WTC11 (cell line): ENCODE measurements at regions not wholly inside any gene's neighbourhood (a gene's known extent, or its start where the extent isn't known, plus 50 kb on each side); places are given as distances from the start of the nearest gene placed in this dataset.

ENCODE experiments used
- ATAC-seq: fragments of 200-7000 bp; cut with Tn5 transposase; 2 replicates; pipeline ENCODE4 v1.10.0; 2021; ENCODE audit warnings: mild to moderate bottlenecking, moderate library complexity
- CTCF ChIA-PET: fragments of 300-600 bp; sonication (Branson Sonifier 250); formaldehyde crosslinking; loops from one replicate; lab custom pipeline; 2021; ENCODE audit warnings: antibody characterized with exemption; lab: Charles Lee
- POLR2A ChIA-PET: fragments of 350-600 bp; sonication (Branson Sonifier 250); formaldehyde crosslinking; loops from one replicate; lab custom pipeline; 2021; ENCODE audit warnings: antibody characterized with exemption; lab: Charles Lee
- DNase-seq: peaks from one replicate; pipeline ENCODE4 v3.0.0; 2021; ENCODE audit warnings: low spot score
- H3K27ac Mint-ChIP-seq: 2 replicates; pipeline ENCODE4 v1.8.0; 2021; ENCODE audit warnings: mixed read lengths
- H3K27me3 Mint-ChIP-seq: 2 replicates; pipeline ENCODE4 v1.8.0; 2021; ENCODE audit warnings: low read depth, mild to moderate bottlenecking, moderate library complexity, mixed read lengths
- H3K36me3 Mint-ChIP-seq: 2 replicates; pipeline ENCODE4 v1.8.0; 2021; ENCODE audit warnings: mixed read lengths
- H3K4me1 Mint-ChIP-seq: 2 replicates; pipeline ENCODE4 v1.8.0; 2022; ENCODE audit warnings: mixed read lengths
- H3K4me3 Mint-ChIP-seq: 2 replicates; pipeline ENCODE4 v1.8.0; 2021; ENCODE audit warnings: mild to moderate bottlenecking, moderate library complexity, mixed read lengths
- H3K9me3 Mint-ChIP-seq: 2 replicates; pipeline ENCODE4 v1.8.0; 2021; ENCODE audit warnings: mixed read lengths
- CBFB ChIP-seq: sonication (generic); formaldehyde crosslinking; IDR thresholded peaks from 2 replicates; pipeline ENCODE4 v1.8.1; 2022; ENCODE audit warnings: mild to moderate bottlenecking, low read depth, missing genetic modification reagents
- CREB1 ChIP-seq: sonication (generic); formaldehyde crosslinking; IDR thresholded peaks from 2 replicates; pipeline ENCODE4 v1.8.0; 2023; ENCODE audit warnings: mild to moderate bottlenecking, missing genetic modification reagents
- CREM ChIP-seq: sonication (generic); formaldehyde crosslinking; IDR thresholded peaks from 2 replicates; pipeline ENCODE4 v1.8.1; 2022; ENCODE audit warnings: mild to moderate bottlenecking, missing genetic modification reagents, moderate library complexity
- ELF4 ChIP-seq: sonication (generic); formaldehyde crosslinking; IDR thresholded peaks from 2 replicates; pipeline ENCODE4 v1.8.1; 2022; ENCODE audit warnings: low read depth, mild to moderate bottlenecking, moderate library complexity, missing genetic modification reagents
- ERG ChIP-seq: fragments of 250-450 bp; sonication (Bioruptor Pico); IDR thresholded peaks from 2 replicates; pipeline ENCODE4 v1.8.0; 2021; ENCODE audit warnings: mild to moderate bottlenecking
- ESRRA ChIP-seq: sonication (generic); formaldehyde crosslinking; IDR thresholded peaks from 2 replicates; pipeline ENCODE4 v1.8.1; 2022; ENCODE audit warnings: mild to moderate bottlenecking, missing genetic modification reagents, borderline replicate concordance
- FOXK1 ChIP-seq: sonication (generic); formaldehyde crosslinking; IDR thresholded peaks from 2 replicates; pipeline ENCODE4 v1.8.0; 2022; ENCODE audit warnings: mild to moderate bottlenecking, moderate library complexity, missing genetic modification reagents
- GRHL2 ChIP-seq: fragments of 250-450 bp; sonication (Bioruptor Pico); IDR thresholded peaks from 2 replicates; pipeline ENCODE4 v1.8.0; 2022; ENCODE audit warnings: mild to moderate bottlenecking, moderate library complexity; ENCODE audit not compliant: insufficient replicate concordance, severe bottlenecking
- MXD4 ChIP-seq: fragments of 250-450 bp; sonication (Bioruptor Pico); IDR thresholded peaks from 2 replicates; pipeline ENCODE4 v1.8.0; 2021; ENCODE audit warnings: mild to moderate bottlenecking, moderate library complexity, borderline replicate concordance
- NFYB ChIP-seq: sonication (generic); formaldehyde crosslinking; conservative IDR thresholded peaks from 2 replicates; pipeline ENCODE4 v1.8.0; 2022; ENCODE audit warnings: low read depth, missing genetic modification reagents
- RORB ChIP-seq: fragments of 250-450 bp; sonication (Bioruptor Pico); IDR thresholded peaks from 2 replicates; pipeline ENCODE4 v1.9.0; 2021; ENCODE audit warnings: mild to moderate bottlenecking
- SOX15 ChIP-seq: fragments of 250-450 bp; sonication (Bioruptor Pico); IDR thresholded peaks from 2 replicates; pipeline ENCODE4 v1.9.0; 2021; ENCODE audit warnings: mild to moderate bottlenecking
- SP1 ChIP-seq: sonication (generic); formaldehyde crosslinking; conservative IDR thresholded peaks from 2 replicates; pipeline ENCODE4 v1.8.1; 2022; ENCODE audit warnings: missing genetic modification reagents
- TCF7 ChIP-seq: sonication (generic); formaldehyde crosslinking; IDR thresholded peaks from 2 replicates; pipeline ENCODE4 v1.8.0; 2022; ENCODE audit warnings: mild to moderate bottlenecking, low read depth, missing genetic modification reagents, moderate library complexity
- USF1 ChIP-seq: sonication (generic); formaldehyde crosslinking; IDR thresholded peaks from 2 replicates; pipeline ENCODE4 v1.8.0; 2022; ENCODE audit warnings: mild to moderate bottlenecking, missing genetic modification reagents
- ZBTB43 ChIP-seq: sonication (generic); formaldehyde crosslinking; IDR thresholded peaks from 2 replicates; pipeline ENCODE4 v1.8.1; 2023; ENCODE audit warnings: mild to moderate bottlenecking, missing genetic modification reagents
- ZMAT4 ChIP-seq: fragments of 250-450 bp; sonication (Bioruptor Pico); IDR thresholded peaks from 2 replicates; pipeline ENCODE4 v1.9.0; 2021; ENCODE audit warnings: mild to moderate bottlenecking
- ZNF219 ChIP-seq: sonication (generic); formaldehyde crosslinking; IDR thresholded peaks from 2 replicates; pipeline ENCODE4 v1.8.0; 2023; ENCODE audit warnings: missing genetic modification reagents, mild to moderate bottlenecking, borderline replicate concordance
- ZNF232 ChIP-seq: sonication (generic); formaldehyde crosslinking; IDR thresholded peaks from 2 replicates; pipeline ENCODE4 v1.8.0; 2022; ENCODE audit warnings: mild to moderate bottlenecking, missing genetic modification reagents
- ZNF263 ChIP-seq: sonication (generic); formaldehyde crosslinking; IDR thresholded peaks from 2 replicates; pipeline ENCODE4 v1.8.1; 2022; ENCODE audit warnings: low read depth, mild to moderate bottlenecking, moderate library complexity, missing genetic modification reagents
- ZNF423 ChIP-seq: fragments of 250-450 bp; sonication (Bioruptor Pico); IDR thresholded peaks from 2 replicates; pipeline ENCODE4 v2.1.2; 2022; ENCODE audit warnings: mild to moderate bottlenecking, moderate library complexity
- ZNF425 ChIP-seq: fragments of 250-450 bp; sonication (Bioruptor Pico); conservative IDR thresholded peaks from 2 replicates; pipeline ENCODE4 v1.9.0; 2021; ENCODE audit warnings: mild to moderate bottlenecking
- TF ChIP-seq, protein P1 (sequence below): fragments of 250-450 bp; sonication (Bioruptor Pico); IDR thresholded peaks from 2 replicates; pipeline ENCODE4 v1.9.0; 2021; ENCODE audit warnings: mild to moderate bottlenecking
- TF ChIP-seq, protein P2 (sequence below): fragments of 200-600 bp; IDR thresholded peaks from 2 replicates; pipeline ENCODE4 v1.8.0; 2022; ENCODE audit warnings: antibody characterized with exemption
- TF ChIP-seq, protein P3 (sequence below): sonication (generic); formaldehyde crosslinking; IDR thresholded peaks from 2 replicates; pipeline ENCODE4 v1.8.0; 2022; ENCODE audit warnings: mild to moderate bottlenecking, missing genetic modification reagents

- TF ChIP-seq, protein P1, sequence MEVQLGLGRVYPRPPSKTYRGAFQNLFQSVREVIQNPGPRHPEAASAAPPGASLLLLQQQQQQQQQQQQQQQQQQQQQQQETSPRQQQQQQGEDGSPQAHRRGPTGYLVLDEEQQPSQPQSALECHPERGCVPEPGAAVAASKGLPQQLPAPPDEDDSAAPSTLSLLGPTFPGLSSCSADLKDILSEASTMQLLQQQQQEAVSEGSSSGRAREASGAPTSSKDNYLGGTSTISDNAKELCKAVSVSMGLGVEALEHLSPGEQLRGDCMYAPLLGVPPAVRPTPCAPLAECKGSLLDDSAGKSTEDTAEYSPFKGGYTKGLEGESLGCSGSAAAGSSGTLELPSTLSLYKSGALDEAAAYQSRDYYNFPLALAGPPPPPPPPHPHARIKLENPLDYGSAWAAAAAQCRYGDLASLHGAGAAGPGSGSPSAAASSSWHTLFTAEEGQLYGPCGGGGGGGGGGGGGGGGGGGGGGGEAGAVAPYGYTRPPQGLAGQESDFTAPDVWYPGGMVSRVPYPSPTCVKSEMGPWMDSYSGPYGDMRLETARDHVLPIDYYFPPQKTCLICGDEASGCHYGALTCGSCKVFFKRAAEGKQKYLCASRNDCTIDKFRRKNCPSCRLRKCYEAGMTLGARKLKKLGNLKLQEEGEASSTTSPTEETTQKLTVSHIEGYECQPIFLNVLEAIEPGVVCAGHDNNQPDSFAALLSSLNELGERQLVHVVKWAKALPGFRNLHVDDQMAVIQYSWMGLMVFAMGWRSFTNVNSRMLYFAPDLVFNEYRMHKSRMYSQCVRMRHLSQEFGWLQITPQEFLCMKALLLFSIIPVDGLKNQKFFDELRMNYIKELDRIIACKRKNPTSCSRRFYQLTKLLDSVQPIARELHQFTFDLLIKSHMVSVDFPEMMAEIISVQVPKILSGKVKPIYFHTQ (CRISPR knock-in tag) = no peak
- TF ChIP-seq ZNF423 (CRISPR knock-in tag) = no peak
- TF ChIP-seq FOXK1 (CRISPR knock-in tag) = no peak
- no peak for TF ChIP-seq CREB1 (CRISPR knock-in tag)
- no peak for TF ChIP-seq ZNF263 (CRISPR knock-in tag)
- no peak for TF ChIP-seq ELF4 (CRISPR knock-in tag)
- TF ChIP-seq TCF7 (CRISPR knock-in tag) = no peak
- TF ChIP-seq GRHL2 = no peak
- TF ChIP-seq ZNF232 (CRISPR knock-in tag) = no peak
- no peak for TF ChIP-seq ZBTB43 (CRISPR knock-in tag)
- TF ChIP-seq CREM (CRISPR knock-in tag) = no peak
These were observed 358.4 kb downstream of the CCDC85A start (continued) for GRCh38 chr2:56542213-56542612.

DNA sequence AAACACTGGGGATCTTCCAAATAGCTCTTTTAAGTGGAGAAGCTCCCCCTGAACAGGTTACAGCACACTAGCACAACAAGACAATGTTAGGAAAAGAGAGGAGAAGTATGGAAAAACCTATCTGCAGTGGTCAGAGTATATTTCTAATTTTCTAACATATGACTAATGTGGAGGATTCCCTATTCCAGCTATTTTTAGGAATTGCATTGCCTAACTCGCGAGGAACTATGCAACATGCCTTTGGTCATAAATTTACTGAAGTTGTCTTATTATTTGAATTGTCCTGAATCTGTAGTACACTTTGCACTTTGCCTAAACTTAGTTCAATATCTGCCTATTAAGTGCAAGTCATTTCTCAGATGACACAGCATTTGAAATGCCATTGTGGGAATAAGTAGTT is 381.4 kb downstream of the CCDC85A start:
- Mint-ChIP-seq H3K4me1 (no peaks in the 10 kb centered on the region), H3K36me3 (no peaks in the 10 kb centered on the region), H3K9me3 (peaks cover 11% of the 10 kb centered on the region), H3K27ac (no peak overlapping the region), H3K4me3 (no peak overlapping the region), H3K27me3 (no peaks in the 10 kb centered on the region)
- DNase-seq (no peak), ATAC-seq (no peak)
- CTCF ChIA-PET = no interaction called here
- POLR2A ChIA-PET = interaction anchor here (0.6 kb wide), 1 partner anchor 176 kb away, joined by 4 read pairs; no protein-coding TSS in a partner anchor
- TF ChIP-seq CREM (CRISPR knock-in tag) (no peak), ESRRA (CRISPR knock-in tag) (no peak), SOX15 (CRISPR knock-in tag) (no peak), MXD4 (CRISPR knock-in tag) (no peak), RORB (no peak), NFYB (CRISPR knock-in tag) (no peak), ZMAT4 (CRISPR knock-in tag) (no peak), SP1 (CRISPR knock-in tag) (no peak), ZNF219 (CRISPR knock-in tag) (no peak), CBFB (CRISPR knock-in tag) (no peak), ZNF425 (CRISPR knock-in tag) (no peak), USF1 (CRISPR knock-in tag) (no peak), ERG (CRISPR knock-in tag) (no peak)
- TF ChIP-seq, protein P2, sequence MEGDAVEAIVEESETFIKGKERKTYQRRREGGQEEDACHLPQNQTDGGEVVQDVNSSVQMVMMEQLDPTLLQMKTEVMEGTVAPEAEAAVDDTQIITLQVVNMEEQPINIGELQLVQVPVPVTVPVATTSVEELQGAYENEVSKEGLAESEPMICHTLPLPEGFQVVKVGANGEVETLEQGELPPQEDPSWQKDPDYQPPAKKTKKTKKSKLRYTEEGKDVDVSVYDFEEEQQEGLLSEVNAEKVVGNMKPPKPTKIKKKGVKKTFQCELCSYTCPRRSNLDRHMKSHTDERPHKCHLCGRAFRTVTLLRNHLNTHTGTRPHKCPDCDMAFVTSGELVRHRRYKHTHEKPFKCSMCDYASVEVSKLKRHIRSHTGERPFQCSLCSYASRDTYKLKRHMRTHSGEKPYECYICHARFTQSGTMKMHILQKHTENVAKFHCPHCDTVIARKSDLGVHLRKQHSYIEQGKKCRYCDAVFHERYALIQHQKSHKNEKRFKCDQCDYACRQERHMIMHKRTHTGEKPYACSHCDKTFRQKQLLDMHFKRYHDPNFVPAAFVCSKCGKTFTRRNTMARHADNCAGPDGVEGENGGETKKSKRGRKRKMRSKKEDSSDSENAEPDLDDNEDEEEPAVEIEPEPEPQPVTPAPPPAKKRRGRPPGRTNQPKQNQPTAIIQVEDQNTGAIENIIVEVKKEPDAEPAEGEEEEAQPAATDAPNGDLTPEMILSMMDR = no peak
- TF ChIP-seq, protein P3, sequence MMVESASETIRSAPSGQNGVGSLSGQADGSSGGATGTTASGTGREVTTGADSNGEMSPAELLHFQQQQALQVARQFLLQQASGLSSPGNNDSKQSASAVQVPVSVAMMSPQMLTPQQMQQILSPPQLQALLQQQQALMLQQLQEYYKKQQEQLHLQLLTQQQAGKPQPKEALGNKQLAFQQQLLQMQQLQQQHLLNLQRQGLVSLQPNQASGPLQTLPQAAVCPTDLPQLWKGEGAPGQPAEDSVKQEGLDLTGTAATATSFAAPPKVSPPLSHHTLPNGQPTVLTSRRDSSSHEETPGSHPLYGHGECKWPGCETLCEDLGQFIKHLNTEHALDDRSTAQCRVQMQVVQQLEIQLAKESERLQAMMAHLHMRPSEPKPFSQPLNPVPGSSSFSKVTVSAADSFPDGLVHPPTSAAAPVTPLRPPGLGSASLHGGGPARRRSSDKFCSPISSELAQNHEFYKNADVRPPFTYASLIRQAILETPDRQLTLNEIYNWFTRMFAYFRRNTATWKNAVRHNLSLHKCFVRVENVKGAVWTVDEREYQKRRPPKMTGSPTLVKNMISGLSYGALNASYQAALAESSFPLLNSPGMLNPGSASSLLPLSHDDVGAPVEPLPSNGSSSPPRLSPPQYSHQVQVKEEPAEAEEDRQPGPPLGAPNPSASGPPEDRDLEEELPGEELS (CRISPR knock-in tag) = no peak
